Retinal pigment epithelial cell (primary cell): ENCODE measurements at regions not wholly inside any gene's neighbourhood (a gene's known extent, or its start where the extent isn't known, plus 50 kb on each side); places are given as distances from the start of the nearest gene placed in this dataset.

Experiments used
- DNase-seq: peaks from one replicate; pipeline ENCODE4 v3.0.0-alpha.2; 2010; ENCODE audit warnings: low read depth
- H3K4me3 ChIP-seq: 2 replicates; pipeline ENCODE4 v1.5.1; 2011; ENCODE audit warnings: mild to moderate bottlenecking, low read length, control low read depth, moderate library complexity
- CTCF ChIP-seq: conservative IDR thresholded peaks from 2 replicates; pipeline ENCODE4 v1.5.1; 2011; ENCODE audit warnings: low read depth, low read length, control low read depth, inconsistent platforms

GRCh38 chr5:3116366-3116765 lies 364.9 kb upstream of the IRX2 start:
- no peak for DNase-seq

DNA sequence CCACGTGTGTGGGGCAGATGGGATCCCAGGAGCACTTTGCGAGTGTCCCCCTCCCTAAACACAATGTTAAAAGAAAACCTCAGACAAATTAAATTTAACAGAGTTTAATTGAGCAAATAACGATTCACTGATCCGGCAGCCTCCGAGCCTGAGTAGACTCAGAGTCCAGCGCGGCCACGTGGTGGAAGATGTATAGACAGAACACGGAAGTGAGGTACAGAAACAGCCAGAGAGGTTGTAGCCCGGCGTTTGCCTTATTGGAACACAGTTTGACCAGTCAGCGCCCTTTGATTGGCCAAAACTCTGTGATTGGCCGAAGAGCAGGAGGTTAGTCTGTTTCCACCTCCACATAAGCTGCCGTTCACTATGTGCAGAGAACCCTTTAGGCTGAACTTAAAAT lies 363.0 kb upstream of the IRX2 start:
- DNase-seq: no peak
- no peak overlapping the region for H3K4me3 ChIP-seq
- no peak for TF ChIP-seq CTCF

More at GRCh38 chr5:3116366-3116765, 364.9 kb upstream of the IRX2 start:
- H3K4me3 ChIP-seq: no peak overlapping the region
- no peak for TF ChIP-seq CTCF

GRCh38 chr5:3110371-3110770 lies 358.9 kb upstream of the IRX2 start:
- no peak overlapping the region for H3K4me3 ChIP-seq
- DNase-seq: no peak
- no peak for TF ChIP-seq CTCF

DNA sequence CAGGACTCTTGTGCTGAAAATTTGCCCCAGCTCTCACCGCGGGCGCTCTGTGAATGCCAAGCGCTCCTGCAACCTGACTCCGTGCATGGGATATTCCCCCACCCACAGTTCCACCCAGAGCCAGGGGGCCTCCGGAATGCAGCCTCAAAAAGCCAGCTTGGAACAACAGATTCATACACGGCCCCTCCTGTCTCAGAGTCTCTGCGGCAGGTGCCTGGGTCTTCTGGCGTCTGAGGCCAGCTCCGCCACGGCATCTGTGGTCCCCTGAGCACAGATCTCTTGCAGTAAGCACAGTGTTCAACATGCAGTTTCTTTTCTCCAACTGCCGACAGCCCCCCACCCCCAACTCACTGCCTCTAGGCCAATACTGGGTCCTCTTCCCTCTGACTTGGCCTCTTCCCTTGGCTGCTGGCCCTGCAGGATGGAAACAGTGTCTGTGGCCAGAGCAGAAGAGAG lies 355.7 kb upstream of the IRX2 start:
- no peak for TF ChIP-seq CTCF
- no peak for DNase-seq
- no peak overlapping the region for H3K4me3 ChIP-seq

DNA sequence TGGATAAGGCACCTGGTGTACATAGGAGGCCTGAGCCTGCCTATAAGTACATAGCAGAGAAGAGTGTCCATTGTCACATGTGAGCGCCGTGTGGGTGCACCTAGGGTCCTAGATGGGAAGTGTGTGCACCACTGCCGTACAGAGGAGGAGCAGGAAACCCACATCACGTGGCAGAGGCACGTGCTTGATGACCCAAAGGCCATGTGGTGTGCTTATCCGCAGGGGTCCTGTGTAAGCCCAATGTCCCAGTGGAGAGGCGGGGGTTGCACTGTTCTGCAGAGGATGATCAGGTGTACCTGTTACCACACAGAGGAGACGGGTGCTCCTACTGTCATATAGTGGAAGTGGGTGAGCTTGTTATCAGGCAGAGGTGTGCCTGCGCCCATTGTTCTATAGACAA lies 354.1 kb upstream of the IRX2 start:
- no peak for DNase-seq
- TF ChIP-seq CTCF: no peak
- no peak overlapping the region for H3K4me3 ChIP-seq

DNA sequence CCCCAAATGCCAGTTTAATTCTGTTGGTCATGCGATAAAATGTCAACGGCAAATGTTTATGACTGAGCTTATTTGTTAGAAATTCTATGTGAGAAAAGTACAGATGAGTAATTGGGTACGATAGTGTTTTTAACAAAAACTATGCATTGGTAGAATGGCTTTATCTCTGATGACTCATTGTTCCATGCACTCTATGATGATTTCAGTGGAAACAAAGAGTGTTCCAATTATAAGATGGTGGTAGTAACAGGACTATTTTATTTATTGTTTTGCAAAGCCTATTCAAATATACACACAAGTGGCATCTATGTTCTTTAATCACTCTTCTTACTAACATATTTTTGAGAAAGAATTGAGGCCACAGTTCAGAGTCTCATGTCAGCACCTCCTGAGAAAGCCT lies 353.7 kb upstream of the IRX2 start:
- no peak overlapping the region for H3K4me3 ChIP-seq
- no peak for TF ChIP-seq CTCF
- no peak for DNase-seq

- no peak for TF ChIP-seq CTCF
- no peak for DNase-seq
- H3K4me3 ChIP-seq: no peak overlapping the region
Observed at GRCh38 chr5:3104429-3105060, 353.1 kb upstream of the IRX2 start.
